HG02970 (cell line): ENCODE measurements at regions not wholly inside any gene's neighbourhood (a gene's known extent, or its start where the extent isn't known, plus 50 kb on each side); places are given as distances from the start of the nearest gene placed in this dataset.

Source experiments
- ATAC-seq: cut with Tn5 transposase; IDR thresholded peaks from one replicate; pipeline ENCODE4 v1.9.1; 2021; ENCODE audit warnings: mild to moderate bottlenecking, moderate library complexity, moderate number of reproducible peaks; ENCODE audit not compliant: unreplicated experiment, low FRiP score

DNA sequence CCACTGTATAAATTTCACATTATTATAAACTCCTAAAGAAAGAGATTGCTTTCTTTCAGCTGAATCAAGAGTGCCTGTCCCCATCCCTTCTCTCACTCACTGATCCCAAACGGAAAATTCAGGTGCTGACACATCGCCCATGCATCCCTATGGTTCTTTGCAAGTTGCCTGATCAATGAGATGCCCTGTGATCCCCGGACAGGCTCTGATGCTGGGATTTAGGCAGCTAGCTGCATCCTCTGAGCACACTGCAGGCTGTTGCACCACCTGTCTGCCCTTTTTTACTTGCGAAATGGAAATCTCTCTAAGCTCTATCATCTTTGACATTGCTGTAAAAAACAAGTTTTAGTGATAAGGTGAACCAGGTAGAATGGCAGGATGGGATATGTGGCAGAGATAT, 456.5 kb downstream of the GATA3 start:
- no peak for ATAC-seq

DNA sequence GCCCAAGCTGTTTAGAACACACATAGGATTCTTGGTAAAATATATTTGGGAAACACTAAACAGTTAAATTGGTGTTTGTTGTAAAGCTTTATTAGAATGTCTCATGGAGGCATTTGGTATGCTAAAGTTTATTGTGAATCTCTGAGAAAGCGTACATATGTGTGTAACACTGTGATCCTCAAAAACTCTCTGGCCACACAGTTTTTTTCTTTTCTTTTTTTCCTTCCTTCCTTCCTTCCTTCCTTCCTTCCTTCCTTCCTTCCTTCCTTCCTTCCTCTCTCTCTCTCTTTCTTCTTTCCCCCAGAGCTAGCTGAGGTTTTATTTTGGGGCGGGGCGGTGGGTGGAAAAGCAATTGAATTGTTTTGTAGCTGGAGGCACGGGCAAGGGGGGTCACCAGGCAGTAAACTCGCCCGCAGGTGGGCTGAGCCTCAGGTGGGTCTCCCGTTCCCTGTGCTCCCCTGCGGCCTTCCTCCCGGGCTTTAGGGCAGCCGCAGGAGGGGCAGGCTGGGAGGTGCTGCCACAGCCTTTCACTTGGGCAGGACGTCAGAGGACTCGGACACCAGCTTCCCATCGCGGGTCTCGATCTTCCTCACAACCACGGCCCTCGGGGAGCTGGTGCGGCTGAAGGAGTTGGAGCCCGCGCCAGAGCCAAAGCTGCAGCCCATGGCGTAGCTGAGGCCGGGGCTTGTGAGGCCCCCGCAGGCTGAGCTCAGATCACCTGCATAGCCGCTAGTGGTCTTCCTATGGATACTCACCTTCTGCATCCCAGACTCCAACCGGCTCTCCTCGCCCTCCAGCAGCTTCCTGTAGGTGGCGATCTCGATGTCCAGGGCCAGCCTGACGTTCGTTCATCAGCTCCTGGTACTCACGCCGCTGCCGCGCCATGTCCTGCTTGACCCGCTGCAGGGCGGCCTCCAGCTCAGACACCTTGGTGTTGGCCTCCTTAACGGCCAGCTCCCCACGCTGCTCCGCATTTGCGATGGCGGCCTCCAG, 459.0 kb downstream of the GATA3 start:
- no peak for ATAC-seq

DNA sequence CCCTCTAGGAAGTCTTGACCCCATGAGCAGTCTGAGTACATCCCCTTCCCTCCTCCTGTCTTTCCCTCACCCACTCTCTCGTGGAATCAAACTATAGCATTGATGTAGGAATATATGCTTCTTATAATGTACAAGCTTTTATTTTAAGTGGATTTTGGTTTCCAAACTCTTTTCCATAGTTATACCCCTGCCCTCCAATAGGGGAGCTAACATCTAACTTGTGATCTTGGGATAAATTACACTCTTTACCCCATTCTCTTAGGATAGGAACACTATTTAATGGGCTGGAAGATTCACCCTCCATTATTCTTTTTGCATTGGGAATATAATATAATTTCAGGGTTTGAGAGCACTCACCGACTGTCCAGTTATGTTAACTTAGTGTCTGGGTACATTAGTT, 465.9 kb downstream of the GATA3 start:
- no peak for ATAC-seq

DNA sequence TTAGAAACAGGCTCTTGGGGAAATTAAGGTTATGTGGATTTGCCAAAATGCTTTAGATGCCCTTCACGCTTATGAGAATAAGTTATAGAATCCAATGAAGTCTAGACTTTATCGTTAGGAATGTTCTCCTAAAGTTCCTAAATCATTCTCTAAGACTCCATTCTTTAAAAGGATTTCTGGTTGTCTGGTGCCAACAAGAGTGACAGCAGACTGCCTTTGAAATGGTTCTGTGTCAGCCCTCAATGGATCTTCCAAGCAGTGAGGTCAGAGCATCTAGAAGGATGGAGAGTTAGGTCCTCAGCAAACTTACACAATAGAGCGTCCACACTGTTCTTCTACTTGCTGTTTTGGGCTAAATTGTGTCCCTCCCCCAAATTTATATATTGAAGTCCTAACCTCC, 473.3 kb downstream of the GATA3 start:
- no peak for ATAC-seq

DNA sequence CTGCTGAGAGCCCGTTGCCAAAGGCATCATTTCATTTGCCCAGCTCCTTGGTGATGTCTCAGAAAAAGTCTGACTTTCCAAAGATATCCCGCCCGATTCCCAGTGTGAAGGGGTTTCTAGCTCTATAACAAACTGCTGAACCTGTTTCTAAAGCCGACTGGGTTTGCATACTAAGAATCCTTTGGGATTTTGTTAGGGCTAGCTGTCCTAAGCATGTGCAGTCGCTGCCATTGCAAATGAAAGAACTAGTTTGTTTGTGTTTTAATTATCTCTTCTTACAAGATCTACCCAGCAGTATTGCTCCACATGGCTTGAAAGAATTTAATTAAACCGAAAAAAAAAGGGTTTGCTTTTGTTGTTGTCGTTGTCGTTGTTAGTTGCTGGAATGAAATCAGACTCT, 476.6 kb downstream of the GATA3 start:
- no peak for ATAC-seq

DNA sequence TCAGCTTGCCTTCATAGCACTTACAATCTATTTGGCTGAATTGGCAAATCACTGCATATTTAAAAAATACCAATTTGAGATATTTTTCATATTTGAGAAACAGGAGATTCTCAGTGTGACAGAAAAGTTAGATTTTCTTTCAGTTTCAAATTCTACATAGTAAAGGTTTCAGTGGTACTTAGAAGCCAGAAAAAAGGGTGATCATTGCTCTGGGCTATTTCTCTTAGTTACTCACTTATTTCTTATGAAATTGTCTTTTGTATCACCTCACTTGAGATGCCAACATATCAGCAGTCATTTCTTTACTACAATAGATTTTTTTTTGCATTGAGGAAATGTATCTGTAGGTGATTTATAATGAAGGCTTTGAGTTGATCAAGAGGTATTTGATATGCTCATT, 478.2 kb downstream of the GATA3 start:
- ATAC-seq, result no peak

DNA sequence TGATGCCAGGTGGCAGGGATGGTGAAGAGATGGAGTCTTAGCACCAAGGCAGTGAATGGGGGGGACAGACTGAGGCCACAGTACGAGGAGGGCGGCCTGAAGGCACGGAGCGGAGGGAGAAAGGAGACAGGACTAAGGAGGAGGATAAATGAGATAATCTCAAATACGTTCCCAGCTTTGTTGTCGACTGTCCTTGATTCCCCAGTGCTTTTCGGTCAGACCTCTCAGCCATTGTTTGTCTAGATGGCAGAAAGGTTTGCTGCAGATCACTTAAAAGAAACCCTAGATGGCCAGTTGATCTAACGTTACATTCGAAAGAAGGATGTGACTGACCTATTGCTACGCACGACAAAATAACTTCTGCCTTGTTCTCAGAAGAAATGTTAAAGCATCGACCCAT, 479.0 kb downstream of the GATA3 start:
- ATAC-seq, result no peak

DNA sequence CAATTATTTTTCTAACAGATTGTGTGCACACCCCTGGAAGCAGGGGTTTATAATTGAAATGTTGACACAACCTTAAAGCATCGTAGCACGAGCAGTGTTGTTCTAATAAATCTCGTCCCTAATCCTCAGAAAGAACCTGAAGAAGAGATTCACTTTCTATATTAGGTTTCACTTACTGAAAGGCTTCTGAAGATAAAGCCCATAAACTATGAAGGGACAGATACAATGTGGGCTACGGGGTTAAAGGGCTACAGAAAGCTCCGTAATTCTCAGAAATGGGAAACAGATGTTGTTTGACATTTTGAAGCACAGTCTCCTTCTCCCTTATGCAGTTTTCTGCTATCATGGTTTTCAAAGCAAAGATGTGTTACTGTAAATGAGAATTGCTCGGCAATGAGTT, 479.6 kb downstream of the GATA3 start:
- no peak for ATAC-seq

DNA sequence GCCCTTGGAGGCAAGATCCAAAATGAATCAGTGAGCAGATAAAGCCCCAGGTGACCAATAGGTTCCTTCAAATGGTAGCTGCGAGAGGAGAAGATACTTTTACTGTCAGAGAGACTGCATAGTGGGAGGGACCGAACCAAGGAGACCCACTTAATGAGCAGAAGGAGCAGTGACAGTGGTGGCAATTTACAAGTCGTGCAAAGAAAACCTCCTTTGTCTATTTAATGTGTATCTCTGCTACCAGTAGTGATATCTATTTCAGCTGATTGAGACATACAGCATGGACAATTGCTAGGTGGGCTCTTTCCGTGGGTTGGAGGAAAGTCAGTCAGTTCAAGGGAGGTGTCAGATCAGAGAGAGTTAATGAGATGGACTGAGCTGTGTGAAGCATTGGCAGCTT, 480.4 kb downstream of the GATA3 start:
- ATAC-seq, result no peak

DNA sequence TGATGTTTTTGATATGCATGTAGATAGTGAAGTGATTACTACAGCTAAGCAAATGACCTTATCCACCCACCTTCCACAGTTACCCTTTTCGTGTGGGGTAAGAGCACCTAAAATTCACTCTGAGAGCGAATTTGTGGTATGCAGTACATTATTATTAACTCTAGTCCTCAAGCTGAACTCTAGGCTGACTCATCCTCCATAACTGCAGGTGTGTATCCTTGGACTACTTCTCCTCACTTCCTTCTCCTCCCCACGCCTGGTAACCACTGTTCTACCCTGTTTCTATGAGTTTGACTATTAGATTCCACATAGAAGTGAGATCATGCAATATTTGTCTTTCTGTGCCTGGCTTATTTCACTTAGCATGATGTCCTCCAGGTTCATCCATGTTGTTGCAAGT, 484.6 kb downstream of the GATA3 start:
- no peak for ATAC-seq

DNA sequence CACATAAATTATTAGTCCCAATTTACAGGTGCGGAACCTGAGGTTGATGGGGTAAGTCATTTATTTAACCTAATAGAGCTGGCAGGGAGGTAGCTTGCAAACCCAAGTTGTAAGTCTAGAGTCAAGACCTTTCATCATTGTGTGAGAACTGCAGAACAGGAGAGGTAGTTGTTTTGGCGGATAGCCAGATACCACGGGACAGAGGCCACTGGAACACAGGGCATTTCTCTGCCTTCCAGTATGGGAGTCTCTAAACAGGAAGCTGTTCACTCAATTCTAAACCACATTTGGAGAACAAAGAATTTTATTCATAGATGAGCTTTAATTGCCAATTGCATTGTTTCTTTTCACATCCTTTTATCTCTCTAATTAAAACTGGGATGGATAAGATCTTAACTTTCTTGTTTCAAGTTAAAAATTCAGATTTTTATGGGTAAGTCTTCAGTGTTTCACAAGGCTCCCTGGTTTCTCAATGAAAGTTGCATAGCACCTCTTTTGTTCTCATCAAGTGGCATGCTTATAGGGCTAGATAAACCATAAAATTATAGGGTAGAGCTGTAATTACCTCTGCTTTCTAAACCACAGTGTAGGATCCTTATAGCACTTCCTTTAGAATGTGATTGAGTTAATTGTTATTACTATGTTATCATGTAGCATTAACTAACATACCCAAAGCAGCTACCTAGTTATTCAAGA, 489.0 kb downstream of the GATA3 start:
- no peak for ATAC-seq

DNA sequence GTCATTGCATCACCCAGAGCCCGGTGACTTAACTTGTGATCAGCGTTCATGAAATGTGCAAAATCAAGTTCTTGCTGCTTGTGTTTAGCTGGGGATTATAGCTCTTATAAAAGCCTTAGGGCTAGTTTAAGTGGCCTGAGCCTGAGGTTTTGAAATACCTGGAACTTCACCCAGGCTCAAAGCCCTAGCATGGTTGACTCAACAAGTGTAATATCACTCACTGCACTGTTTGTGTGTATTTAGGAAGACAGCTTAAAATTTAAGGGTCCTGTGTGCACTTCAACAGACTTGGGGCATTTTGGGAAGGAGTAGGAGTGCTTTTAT, 489.5 kb downstream of the GATA3 start:
- ATAC-seq, result no peak

DNA sequence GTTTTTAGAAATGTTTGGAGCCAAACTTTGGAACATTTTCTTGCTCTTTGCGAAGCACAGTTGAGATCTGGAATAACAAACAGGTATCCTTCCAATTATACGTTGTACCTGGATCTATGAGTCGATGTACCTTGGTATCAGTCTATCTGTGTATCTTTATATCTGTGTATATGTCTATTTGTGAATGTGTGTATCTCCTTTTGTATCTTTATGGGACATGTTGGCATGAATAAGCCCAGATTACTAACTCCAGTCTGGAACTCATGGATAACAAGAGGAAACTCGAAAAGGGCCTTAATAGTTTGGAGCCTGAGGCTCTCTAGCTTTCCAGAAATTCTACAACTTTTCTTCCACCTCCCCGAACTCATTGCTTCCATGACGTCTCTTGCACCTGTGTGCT, 490.0 kb downstream of the GATA3 start:
- ATAC-seq, result no peak

DNA sequence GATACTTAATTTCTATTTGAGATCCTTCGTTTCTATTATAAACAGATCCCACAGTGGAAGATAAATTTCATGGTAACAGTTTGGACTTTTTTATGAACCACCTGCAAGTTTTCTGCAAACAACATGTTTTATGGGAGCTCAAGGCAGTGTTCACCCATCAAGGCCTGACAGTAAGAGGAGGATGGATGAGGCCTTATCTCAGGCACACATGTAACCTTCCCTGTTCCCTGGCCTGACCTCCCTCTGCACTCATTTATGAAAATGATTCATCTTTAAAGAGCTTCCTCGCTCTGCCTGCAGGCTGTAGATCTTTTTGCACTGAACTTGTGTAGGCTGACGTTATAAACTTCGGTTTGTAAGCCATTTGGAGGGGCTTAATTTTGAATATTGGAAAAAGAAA, 500.1 kb downstream of the GATA3 start:
- ATAC-seq, result no peak

DNA sequence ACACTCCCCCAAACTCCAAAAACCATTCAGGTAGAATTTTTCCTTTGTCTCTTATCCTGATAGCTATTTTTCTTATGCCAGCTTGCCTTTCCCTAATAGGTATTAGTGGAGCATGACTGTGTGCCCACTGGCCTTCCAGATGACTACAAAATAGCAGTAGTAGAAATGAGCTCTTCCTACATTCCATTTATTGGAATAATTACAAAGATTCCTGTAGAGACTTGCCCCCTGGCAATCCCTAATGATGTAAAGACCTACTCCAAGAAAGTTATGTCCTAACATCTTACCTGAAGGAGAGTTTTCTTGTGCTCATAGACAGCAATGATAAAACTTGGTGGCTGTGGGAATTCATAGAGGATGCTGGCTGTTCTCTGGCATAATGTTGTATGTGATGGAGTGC, 501.8 kb downstream of the GATA3 start:
- ATAC-seq, result no peak

DNA sequence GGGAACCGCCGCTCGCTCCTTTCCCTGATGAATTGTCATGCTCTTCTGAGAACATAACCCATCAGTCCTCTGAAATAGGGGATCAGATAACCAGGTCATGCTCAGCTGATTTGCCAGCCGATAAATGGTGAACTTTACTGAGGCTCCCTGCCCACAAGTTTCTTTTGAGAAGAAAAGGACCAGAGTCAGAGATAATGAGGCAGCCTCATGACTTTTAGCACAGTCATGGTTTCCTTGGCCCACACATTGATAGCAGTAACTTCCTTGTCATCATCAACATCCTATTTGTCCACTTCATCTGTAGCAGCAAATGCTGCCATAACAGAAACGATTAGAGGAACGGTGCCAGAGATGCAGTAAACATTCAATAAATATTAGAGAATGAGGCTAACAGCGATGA, 509.0 kb downstream of the GATA3 start:
- ATAC-seq, result no peak

DNA sequence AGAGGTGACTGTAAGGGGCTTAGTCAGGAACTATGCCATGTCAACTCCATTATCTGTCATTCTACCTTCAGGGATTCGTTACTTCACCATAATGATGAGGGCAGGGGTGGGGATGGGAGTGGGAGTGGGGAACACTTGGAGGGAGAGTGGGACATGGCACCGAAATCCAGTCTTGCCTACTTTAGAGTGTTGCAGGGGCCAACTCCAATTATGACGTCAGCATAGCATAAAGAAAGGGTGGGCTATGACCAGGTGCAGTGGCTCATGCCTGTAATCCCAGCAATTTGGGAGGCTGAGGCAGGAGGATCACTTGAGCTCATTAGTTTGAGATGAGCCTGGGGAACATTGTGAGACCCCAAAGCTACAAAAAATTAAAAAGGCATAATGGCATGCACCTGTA, 512.2 kb downstream of the GATA3 start:
- ATAC-seq, result no peak

DNA sequence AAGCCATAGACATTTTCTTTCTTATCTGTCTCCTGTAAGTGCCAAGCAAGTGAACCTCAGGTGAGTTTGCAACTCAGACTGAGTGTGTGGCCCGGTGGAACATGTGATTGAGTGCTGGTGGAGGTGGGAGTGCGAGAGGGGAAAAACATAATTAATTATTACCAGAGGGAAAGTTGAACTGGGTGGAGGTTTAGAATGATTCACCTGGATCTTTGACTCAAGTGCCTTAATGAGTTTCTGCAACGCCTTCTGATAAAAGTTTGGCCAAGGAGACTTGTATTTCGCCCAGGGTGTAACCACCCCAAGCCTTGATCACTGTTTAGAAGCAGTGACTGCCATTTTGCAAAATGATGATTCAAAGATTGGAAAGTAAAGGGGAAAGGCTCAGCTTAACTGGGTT, 513.9 kb downstream of the GATA3 start:
- ATAC-seq, result no peak

DNA sequence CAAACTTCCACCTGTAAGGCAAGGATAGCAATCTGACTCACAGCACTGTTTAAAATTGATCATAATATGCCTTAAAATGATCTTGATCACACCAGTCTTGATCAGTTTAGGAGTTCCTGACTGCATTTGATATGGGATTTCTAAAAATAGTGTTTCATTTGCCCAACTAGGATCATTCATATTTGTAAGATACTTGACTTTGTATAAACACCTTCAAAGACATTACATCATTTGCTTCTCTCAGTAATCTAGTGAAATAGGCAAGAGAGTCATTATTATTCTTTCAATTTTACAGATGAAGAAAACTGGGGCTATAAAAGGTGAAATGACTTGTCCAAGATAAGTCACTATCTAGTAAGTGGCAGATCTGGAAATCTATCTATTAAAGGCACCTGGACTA, 521.1 kb downstream of the GATA3 start:
- ATAC-seq, result no peak

DNA sequence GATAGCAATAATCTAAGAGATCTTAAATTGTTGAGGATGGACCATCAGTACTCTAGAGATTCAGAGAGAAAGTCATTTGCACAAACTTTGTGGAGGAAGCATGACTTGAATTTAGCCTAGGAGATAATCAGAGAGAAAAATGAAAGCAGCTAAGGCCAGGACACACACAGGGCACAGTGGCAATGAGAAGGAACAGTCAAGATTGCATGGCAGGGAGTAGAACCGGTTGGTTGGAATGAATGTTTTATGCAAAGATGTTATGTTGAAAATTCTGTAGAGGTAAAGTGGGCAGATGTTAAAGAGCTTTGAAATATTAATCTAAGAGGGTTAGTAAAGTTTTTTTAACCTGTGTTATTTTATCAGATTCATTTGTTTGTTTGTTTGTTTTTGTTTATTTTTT, 521.8 kb downstream of the GATA3 start:
- ATAC-seq, result no peak

DNA sequence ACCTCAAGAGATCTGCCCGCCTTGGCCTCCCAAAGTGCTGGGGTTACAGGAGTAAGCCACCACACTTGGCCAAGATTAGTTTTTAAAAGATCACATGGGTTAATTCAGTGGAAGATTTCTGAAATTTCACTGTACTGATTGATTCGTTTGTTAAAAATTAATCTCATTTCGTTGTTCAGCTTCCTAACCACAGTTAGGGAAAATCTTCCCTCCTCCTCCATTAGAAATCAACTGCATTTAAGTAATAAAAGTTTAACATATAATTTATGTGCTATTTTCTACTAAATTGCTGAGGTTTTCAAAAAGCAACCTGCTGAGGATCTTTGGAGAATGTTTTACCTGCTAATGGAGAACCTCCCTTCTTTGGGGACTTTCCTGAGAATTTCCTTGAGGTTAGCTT, 522.4 kb downstream of the GATA3 start:
- ATAC-seq, result no peak

DNA sequence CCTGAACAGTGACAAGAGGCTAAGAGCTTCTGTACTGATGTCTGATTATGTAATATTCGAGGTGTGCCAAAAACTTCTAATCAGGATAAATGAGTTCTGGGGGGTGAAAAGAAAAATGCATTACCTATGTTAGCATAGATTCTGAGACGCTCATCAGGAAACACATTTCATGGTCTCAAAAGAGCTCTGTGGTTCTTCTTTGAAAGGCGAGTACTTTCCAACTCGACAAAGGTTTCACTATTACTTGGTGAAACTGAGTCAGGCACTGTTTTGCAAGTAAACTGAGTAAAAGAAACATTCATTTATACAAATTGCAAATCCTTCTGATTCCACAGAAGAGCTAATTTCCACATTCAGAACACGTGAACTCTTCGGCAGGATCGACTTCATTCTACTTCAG, 523.2 kb downstream of the GATA3 start:
- ATAC-seq, result no peak
